Aorta (tissue), 5 donors: ENCODE measurements at regions not wholly inside any gene's neighbourhood (a gene's known extent, or its start where the extent isn't known, plus 50 kb on each side); places are given as distances from the start of the nearest gene placed in this dataset.
A peak's percentile ranks its signal among the peaks of the same experiment; 100 is the strongest.

ENCODE experiments used
- ATAC-seq: fragments of 200-7000 bp; cut with Tn5 transposase; one replicate; pipeline ENCODE4 v1.9.1; 2022; ENCODE audit warnings: moderate library complexity; ENCODE audit not compliant: low FRiP score
- DNase-seq, 2 donors: peaks; one replicate each; pipeline ENCODE4 v3.0.0-alpha.2; 2020
- H3K27ac ChIP-seq, 2 donors: one replicate each; pipeline ENCODE4 v1.5.1; 2013; ENCODE audit warnings: low read length in 2 of 2, mild to moderate bottlenecking in 2 of 2, moderate library complexity in 2 of 2, control low read depth in 1 of 2, inconsistent platforms in 1 of 2, low read depth in 1 of 2
- H3K27me3 ChIP-seq, 2 donors: one replicate each; pipeline ENCODE4 v1.6.1; 2013; ENCODE audit warnings: control low read depth in 1 of 2, low read length in 1 of 2, mild to moderate bottlenecking in 1 of 2, moderate library complexity in 1 of 2; ENCODE audit not compliant: insufficient read depth in 2 of 2, control insufficient read depth in 1 of 2
- H3K36me3 ChIP-seq, 2 donors: one replicate each; pipeline ENCODE4 v1.6.1; 2013; ENCODE audit warnings: control low read depth in 1 of 2, low read length in 1 of 2, mild to moderate bottlenecking in 1 of 2; ENCODE audit not compliant: insufficient read depth in 2 of 2, control insufficient read depth in 1 of 2
- H3K4me1 ChIP-seq, 2 donors: one replicate each; pipeline ENCODE4 v1.6.1; 2013; ENCODE audit warnings: low read length in 2 of 2, control low read depth in 1 of 2, mild to moderate bottlenecking in 1 of 2, moderate library complexity in 1 of 2; ENCODE audit not compliant: insufficient read depth in 2 of 2, control insufficient read depth in 1 of 2
- H3K4me3 ChIP-seq, 2 donors: one replicate each; pipeline ENCODE4 v1.5.1; 2013; ENCODE audit warnings: low read length in 2 of 2, control low read depth in 1 of 2, mild to moderate bottlenecking in 1 of 2
- H3K9me3 ChIP-seq: one replicate; pipeline ENCODE4 v1.6.1; 2013; ENCODE audit warnings: mild to moderate bottlenecking, low read length; ENCODE audit not compliant: control insufficient read depth
- WGBS, 2 donors: extraction: QIAGEN DNeasy Blood & Tissue Kit; methylation state at CpG; one replicate each; pipeline ENCODE4 v1.1.7; 2013; 5-methylcytosine and 5-hydroxymethylcytosine counted together
- intact Hi-C, 2 donors: fragments of 100-400 bp; cut with DNase I; formaldehyde crosslinking; loops; one replicate each; pipeline versions ENCODE4 v1.14.2 to v1.15.0; 2022
- donor health status: healthy with polysubstance abuse.
- donor health status: Bipolar disorder and iron deficiency.
- donor health status: DM: no; HTN: no; CAD: no.
- donor health status: DM: no; HTN: no; CAD: no.
- donor health status: DM: yes; HTN: yes; CAD: no.

DNA sequence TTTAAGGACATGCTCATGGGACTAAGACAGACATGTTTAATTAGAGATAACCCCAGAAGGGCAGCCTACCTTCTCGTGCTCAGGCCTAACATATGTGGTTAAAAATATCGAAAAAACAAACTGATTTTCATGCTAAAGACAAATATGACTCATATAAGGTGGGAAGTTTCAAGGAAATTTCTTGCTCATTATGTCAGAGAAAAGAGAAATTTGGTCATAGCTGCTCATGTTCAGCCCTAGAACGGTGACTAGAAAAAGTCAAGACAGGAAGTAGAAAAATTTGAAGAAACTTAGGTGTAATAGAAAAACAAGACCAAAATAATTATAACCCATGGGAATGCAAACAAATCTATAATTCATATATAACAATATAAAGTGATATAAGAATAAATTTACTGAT lies 120.6 kb downstream of the PRDM9 start:
- WGBS, 2 donors = 57 to 61% methylated on average over 3 of the region's 3 CpGs
- Histone ChIP-seq H3K4me3 (no peak overlapping the region), H3K27ac (no peak overlapping the region), H3K4me1 (no peaks in the 10 kb centered on the region), H3K9me3 (no peaks in the 10 kb centered on the region), H3K27me3 (no peaks in the 10 kb centered on the region), H3K36me3 (no peaks in the 10 kb centered on the region)
- DNase-seq (no peak), ATAC-seq (no peak)
- intact Hi-C loops = no loop called here

DNA sequence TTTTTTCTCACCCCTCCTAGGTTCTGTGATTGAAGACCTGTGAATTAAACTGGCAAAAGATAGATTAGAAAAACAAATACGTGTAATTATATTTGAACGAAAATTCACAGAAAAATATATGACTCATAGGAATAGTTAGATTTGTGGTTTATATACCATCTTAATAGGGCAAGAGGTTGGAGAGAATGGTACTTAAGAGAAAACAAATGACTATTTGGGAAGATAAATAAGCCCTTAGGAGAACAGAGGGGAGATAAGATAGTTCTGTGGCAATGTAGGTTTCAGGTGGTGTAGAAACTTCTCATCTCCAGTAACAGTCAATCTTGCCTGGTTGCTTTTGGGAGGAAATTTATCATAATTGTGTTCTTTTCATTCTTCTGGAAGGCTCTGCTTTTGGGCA lies 122.0 kb downstream of the PRDM9 start:
- intact Hi-C loops = no loop called here
- H3K27me3 ChIP-seq = no peaks in the 10 kb centered on the region
- ATAC-seq = no peak
- H3K9me3 ChIP-seq = no peaks in the 10 kb centered on the region
- no peak for DNase-seq
- no peak overlapping the region for H3K4me3 ChIP-seq
- no peaks in the 10 kb centered on the region for H3K36me3 ChIP-seq
- no peak overlapping the region for H3K27ac ChIP-seq
- WGBS, 2 donors = 59 to 63% methylated on average over 2 of the region's 2 CpGs
- H3K4me1 ChIP-seq = no peaks in the 10 kb centered on the region

DNA sequence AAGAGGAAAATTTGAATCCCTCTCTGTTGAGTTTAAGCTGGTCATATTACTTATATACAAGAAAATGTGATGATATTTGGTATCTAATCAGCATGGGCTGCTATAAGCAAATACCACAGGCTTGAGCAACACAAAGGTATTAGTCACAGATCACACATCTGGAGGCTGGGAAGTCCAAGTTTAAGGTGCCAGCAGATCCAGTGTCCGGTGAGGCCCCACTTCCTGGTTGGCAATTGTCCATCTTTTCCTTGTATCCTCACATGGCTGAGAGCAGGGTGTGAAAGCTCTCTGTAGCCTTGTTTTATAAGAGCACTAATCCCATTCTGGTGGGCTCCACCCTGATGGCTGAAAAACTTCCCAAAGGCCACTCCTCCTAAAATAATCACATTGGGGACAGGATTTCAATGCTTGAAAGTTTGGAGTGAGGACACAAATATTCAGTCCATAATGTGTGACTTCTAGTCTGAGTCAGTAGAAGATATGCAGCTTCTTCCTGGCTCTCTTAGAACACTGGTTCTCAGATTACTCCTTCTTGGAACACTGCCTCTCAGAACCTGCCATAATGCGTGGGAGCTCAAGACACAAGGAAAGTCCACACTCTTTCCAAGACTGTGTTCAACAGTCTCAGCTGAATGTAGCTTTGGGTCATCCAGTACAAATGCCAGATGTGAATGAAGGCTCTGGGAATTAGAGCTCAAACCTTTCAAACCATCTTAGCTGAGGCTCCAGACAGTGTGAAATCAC lies 124.1 kb downstream of the PRDM9 start:
- ATAC-seq (no peak), DNase-seq (no peak)
- Histone ChIP-seq H3K9me3 (no peaks in the 10 kb centered on the region), H3K4me3 (no peak overlapping the region), H3K27me3 (no peaks in the 10 kb centered on the region), H3K27ac (no peak overlapping the region), H3K36me3 (no peaks in the 10 kb centered on the region), H3K4me1 (no peaks in the 10 kb centered on the region)
- WGBS, 2 donors = 59 to 74% methylated on average over 2 of the region's 2 CpGs
- intact Hi-C loops = no loop called here

DNA sequence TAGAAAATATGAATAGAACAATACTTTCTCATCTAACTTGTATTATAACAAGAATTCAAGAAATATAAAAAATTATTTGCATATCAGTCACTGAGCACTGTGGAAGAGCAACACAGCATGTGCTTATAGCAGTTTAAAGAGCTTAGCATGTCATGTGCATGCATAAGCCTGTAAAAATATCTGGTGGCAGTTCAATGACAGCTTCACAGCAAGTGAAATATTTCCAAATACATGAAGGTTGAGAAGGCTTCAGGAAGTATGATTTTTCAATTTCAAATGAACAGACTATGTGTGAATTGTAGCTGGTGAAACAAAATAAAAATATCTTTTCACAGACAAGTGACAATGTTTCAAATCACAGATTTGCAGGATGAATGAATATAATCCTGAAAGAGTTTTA lies 128.5 kb downstream of the PRDM9 start:
- no peak overlapping the region for H3K4me3 ChIP-seq
- no peaks in the 10 kb centered on the region for H3K9me3 ChIP-seq
- intact Hi-C loops = no loop called here
- no peaks in the 10 kb centered on the region for H3K36me3 ChIP-seq
- H3K27me3 ChIP-seq = no peaks in the 10 kb centered on the region
- ATAC-seq = no peak
- no peak overlapping the region for H3K27ac ChIP-seq
- DNase-seq = no peak
- H3K4me1 ChIP-seq = no peaks in the 10 kb centered on the region

DNA sequence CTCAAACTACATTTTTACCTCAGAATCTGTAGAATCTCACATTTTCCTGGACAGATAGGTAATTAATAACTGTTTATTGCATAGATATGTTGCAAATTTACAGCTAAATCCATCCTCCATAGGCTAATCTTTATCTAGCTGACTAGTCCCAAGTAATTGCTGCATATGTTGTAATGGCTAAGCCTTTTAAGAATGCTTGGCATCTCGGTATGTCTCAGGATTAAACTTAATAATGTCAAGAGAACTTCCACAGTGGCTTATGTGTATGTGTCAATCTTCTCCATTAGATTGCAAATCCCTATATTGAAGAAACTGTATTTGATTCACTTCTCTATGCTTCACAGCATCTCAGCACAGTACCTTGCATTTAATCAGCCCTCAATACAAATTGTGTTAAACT lies 131.9 kb downstream of the PRDM9 start:
- H3K36me3 ChIP-seq = no peaks in the 10 kb centered on the region
- H3K27me3 ChIP-seq = no peaks in the 10 kb centered on the region
- ATAC-seq (no peak), DNase-seq (no peak)
- H3K4me1 ChIP-seq = no peaks in the 10 kb centered on the region
- H3K27ac ChIP-seq = no peak overlapping the region
- 65 to 67% methylated on average over 1 of the region's 1 CpG for WGBS, 2 donors
- no peak overlapping the region for H3K4me3 ChIP-seq
- no peaks in the 10 kb centered on the region for H3K9me3 ChIP-seq
- intact Hi-C loops = no loop called here

DNA sequence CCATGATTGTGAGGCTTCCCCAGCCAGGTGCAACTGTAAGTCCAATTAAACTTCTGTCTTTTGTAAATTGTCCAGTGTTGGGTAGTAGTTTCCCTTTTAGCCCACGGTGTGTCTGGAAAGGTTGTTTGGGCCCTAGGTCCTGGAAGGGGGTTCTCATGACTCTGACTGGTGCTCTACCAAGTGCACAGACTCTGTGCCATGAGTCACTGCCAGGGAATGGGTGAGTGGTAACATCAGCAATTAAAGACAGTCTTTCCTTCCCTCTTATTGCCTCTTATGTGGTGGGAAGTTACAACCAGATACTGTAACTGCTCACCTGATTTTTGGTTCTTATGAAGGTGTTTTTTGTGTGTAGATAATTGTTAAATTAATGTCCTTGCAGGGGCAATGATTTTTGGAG lies 141.2 kb downstream of the PRDM9 start:
- intact Hi-C loops = no loop called here
- H3K36me3 ChIP-seq = no peaks in the 10 kb centered on the region
- H3K27me3 ChIP-seq = no peaks in the 10 kb centered on the region
- peaks cover 4% of the 10 kb centered on the region for H3K9me3 ChIP-seq
- 86 to 100% methylated on average over 1 of the region's 1 CpG for WGBS, 2 donors
- H3K4me3 ChIP-seq = no peak overlapping the region
- H3K27ac ChIP-seq = no peak overlapping the region
- no peaks in the 10 kb centered on the region for H3K4me1 ChIP-seq
- ATAC-seq = no peak
- no peak for DNase-seq

DNA sequence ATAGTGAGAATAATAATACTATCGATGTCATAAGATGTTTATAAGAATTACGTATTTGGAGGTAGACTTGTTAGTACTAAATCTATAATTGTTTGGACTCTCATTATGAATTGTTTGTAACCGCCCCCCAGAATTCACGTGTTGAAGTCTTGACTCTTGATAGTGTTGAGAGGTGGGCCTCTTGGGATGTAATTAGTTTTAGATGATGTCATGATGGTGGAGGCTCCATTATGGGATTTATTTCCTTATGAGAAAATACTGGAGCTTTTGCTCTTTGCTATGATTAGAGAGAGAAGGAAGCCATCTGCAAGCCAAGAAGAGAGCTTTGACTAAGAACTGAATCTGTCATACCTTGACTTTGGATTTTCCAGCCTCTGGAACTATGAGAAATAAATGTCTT lies 142.2 kb downstream of the PRDM9 start:
- Histone ChIP-seq H3K4me3 (no peak overlapping the region), H3K27me3 (no peaks in the 10 kb centered on the region), H3K4me1 (no peaks in the 10 kb centered on the region), H3K27ac (no peak overlapping the region), H3K36me3 (no peaks in the 10 kb centered on the region), H3K9me3 (peaks cover 4% of the 10 kb centered on the region)
- ATAC-seq (no peak), DNase-seq (no peak)
- 77 to 84% methylated on average over 4 of the region's 4 CpGs for WGBS, 2 donors
- intact Hi-C loops = no loop called here

DNA sequence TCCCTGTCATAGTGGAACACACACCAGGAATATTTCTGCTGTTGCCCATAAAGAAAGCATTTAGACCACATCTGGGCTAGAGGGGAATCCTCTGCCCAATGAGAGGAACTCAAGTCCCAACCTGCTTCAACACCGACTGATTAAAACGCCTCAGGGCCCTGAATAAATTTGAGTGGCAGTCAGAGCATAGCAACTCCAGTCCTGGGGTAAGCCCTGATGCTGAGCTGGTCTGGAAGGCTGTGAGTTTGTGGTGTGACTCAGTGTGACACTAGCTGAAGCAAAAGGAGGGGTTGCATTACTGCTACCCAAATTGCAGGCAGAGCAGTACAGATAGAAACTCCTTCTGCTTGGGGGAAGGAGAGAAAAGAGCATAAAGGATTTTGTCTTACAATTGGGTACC lies 148.3 kb downstream of the PRDM9 start:
- DNase-seq (no peak), ATAC-seq (no peak)
- no peaks in the 10 kb centered on the region for H3K4me1 ChIP-seq
- intact Hi-C loops = no loop called here
- H3K27me3 ChIP-seq = no peaks in the 10 kb centered on the region
- H3K27ac ChIP-seq = no peak overlapping the region
- H3K9me3 ChIP-seq = peaks cover 2% of the 10 kb centered on the region
- 78 to 92% methylated on average over 2 of the region's 2 CpGs for WGBS, 2 donors
- no peaks in the 10 kb centered on the region for H3K36me3 ChIP-seq
- no peak overlapping the region for H3K4me3 ChIP-seq

DNA sequence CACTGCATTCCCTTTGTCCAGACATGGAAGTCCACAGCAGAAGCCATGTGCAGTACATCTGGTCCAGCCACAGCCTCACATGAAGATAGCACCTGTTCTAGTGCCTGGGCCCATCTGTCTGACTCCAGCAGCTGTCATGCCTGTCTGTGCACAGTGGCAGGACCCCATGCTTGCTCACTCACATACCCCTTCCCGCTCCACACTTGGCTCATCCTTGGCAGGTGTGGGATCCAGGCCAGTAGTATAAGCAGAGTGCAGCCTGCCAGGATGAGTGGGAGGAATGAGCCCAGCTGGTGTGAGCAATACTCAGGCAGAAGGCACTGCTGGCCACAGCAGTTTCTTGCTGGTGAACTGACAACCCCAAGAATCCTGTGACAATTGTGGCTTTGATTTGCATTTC lies 168.0 kb downstream of the PRDM9 start:
- DNase-seq (peak in 1 of 2 donors; percentile 52), ATAC-seq (no peak)
- Histone ChIP-seq H3K9me3 (peaks cover 2% of the 10 kb centered on the region), H3K4me3 (no peak overlapping the region), H3K36me3 (no peaks in the 10 kb centered on the region), H3K27me3 (no peaks in the 10 kb centered on the region), H3K4me1 (no peaks in the 10 kb centered on the region), H3K27ac (no peak overlapping the region)
- intact Hi-C loops = no loop called here
- WGBS, 2 donors = 89 to 93% methylated on average over 1 of the region's 1 CpG
